Glutamatergic neuron (in vitro differentiated cells): ENCODE measurements at regions not wholly inside any gene's neighbourhood (a gene's known extent, or its start where the extent isn't known, plus 50 kb on each side); places are given as distances from the start of the nearest gene placed in this dataset.

Experiments
- DNase-seq: peaks from one replicate; pipeline ENCODE4 v3.0.0; 2022
- H3K27ac Mint-ChIP-seq: one replicate; pipeline ENCODE4 v1.8.0; 2020; ENCODE audit warnings: mild to moderate bottlenecking, mixed read lengths, inconsistent platforms; ENCODE audit not compliant: unreplicated experiment
- H3K27me3 Mint-ChIP-seq: one replicate; pipeline ENCODE4 v1.8.0; 2020; ENCODE audit warnings: mild to moderate bottlenecking, moderate library complexity, mixed read lengths, inconsistent platforms; ENCODE audit not compliant: unreplicated experiment
- H3K36me3 Mint-ChIP-seq: one replicate; pipeline ENCODE4 v1.8.0; 2020; ENCODE audit warnings: mild to moderate bottlenecking, mixed read lengths, inconsistent platforms; ENCODE audit not compliant: unreplicated experiment
- H3K4me1 Mint-ChIP-seq: one replicate; pipeline ENCODE4 v1.8.0; 2020; ENCODE audit warnings: mild to moderate bottlenecking, low read depth, mixed read lengths, inconsistent platforms; ENCODE audit not compliant: unreplicated experiment
- H3K4me3 Mint-ChIP-seq: one replicate; pipeline ENCODE4 v1.8.0; 2020; ENCODE audit warnings: mild to moderate bottlenecking, mixed read lengths, inconsistent platforms; ENCODE audit not compliant: unreplicated experiment
- H3K9me3 Mint-ChIP-seq: one replicate; pipeline ENCODE4 v1.8.0; 2020; ENCODE audit warnings: mild to moderate bottlenecking, moderate library complexity, mixed read lengths, inconsistent platforms; ENCODE audit not compliant: unreplicated experiment
- CTCF ChIP-seq: fragments of 200-600 bp; sonication (generic); IDR thresholded peaks from one replicate; pipeline ENCODE4 v1.5.0; 2021; ENCODE audit not compliant: partially characterized antibody, unreplicated experiment

- Mint-ChIP-seq H3K36me3 (no peaks in the 10 kb centered on the region), H3K27ac (no peak overlapping the region), H3K4me3 (no peak overlapping the region), H3K9me3 (no peaks in the 10 kb centered on the region), H3K4me1 (peaks cover 7% of the 10 kb centered on the region), H3K27me3 (no peaks in the 10 kb centered on the region)
- DNase-seq, result no peak
- TF ChIP-seq CTCF, result no peak
These were observed 346.8 kb upstream of the GYPC start for GRCh38 chr2:126309185-126309584.

- no peak for DNase-seq
- no peak for TF ChIP-seq CTCF
- Mint-ChIP-seq H3K4me1 (peaks cover 17% of the 10 kb centered on the region), H3K27me3 (no peaks in the 10 kb centered on the region), H3K4me3 (no peak overlapping the region), H3K9me3 (no peaks in the 10 kb centered on the region), H3K36me3 (no peaks in the 10 kb centered on the region), H3K27ac (no peak overlapping the region)
These were observed 343.4 kb upstream of the GYPC start for GRCh38 chr2:126312579-126312978.

GRCh38 chr2:126315828-126316227 is 340.1 kb upstream of the GYPC start:
- no peaks in the 10 kb centered on the region for H3K9me3 Mint-ChIP-seq
- no peak for DNase-seq
- H3K27me3 Mint-ChIP-seq, result peaks cover 2% of the 10 kb centered on the region
- peak overlapping the region; percentile 4 for H3K4me3 Mint-ChIP-seq
- H3K36me3 Mint-ChIP-seq, result no peaks in the 10 kb centered on the region
- no peak for TF ChIP-seq CTCF
- H3K4me1 Mint-ChIP-seq, result peaks cover 17% of the 10 kb centered on the region
- peak overlapping the region; percentile 56 for H3K27ac Mint-ChIP-seq

GRCh38 chr2:126317790-126318431 is 338.0 kb upstream of the GYPC start:
- Mint-ChIP-seq H3K27me3 (peaks cover 2% of the 10 kb centered on the region), H3K36me3 (no peaks in the 10 kb centered on the region), H3K4me3 (no peak overlapping the region), H3K27ac (no peak overlapping the region), H3K4me1 (peaks cover 11% of the 10 kb centered on the region), H3K9me3 (no peaks in the 10 kb centered on the region)
- DNase-seq, result no peak
- no peak for TF ChIP-seq CTCF

GRCh38 chr2:126322342-126322741 is 333.6 kb upstream of the GYPC start:
- Mint-ChIP-seq H3K4me1 (no peaks in the 10 kb centered on the region), H3K27ac (no peak overlapping the region), H3K36me3 (no peaks in the 10 kb centered on the region), H3K27me3 (peaks cover 2% of the 10 kb centered on the region), H3K4me3 (no peak overlapping the region), H3K9me3 (no peaks in the 10 kb centered on the region)
- no peak for TF ChIP-seq CTCF
- no peak for DNase-seq
